Osteoblast (primary cell): ENCODE measurements at regions not wholly inside any gene's neighbourhood (a gene's known extent, or its start where the extent isn't known, plus 50 kb on each side); places are given as distances from the start of the nearest gene placed in this dataset.

Experiments
- DNase-seq: peaks from one replicate; pipeline ENCODE4 v3.0.0; 2011; ENCODE audit warnings: low spot score, mixed read lengths; ENCODE audit not compliant: insufficient read length; ENCODE audit errors: missing footprints
- H2AFZ ChIP-seq: 2 replicates; pipeline ENCODE4 v1.6.0; 2011; ENCODE audit warnings: mild to moderate bottlenecking, low read length
- H3K27ac ChIP-seq: 2 replicates; pipeline ENCODE4 v1.5.1; 2011; ENCODE audit warnings: mild to moderate bottlenecking, low read depth, low read length, moderate library complexity
- H3K27me3 ChIP-seq: 2 replicates; pipeline ENCODE4 v1.6.0; 2012; ENCODE audit warnings: mild to moderate bottlenecking, control low read depth, inconsistent platforms, low read length, moderate library complexity; ENCODE audit not compliant: insufficient read depth
- H3K36me3 ChIP-seq: 2 replicates; pipeline ENCODE4 v1.5.1; 2011; ENCODE audit warnings: mild to moderate bottlenecking, low read length, control low read depth, moderate library complexity; ENCODE audit not compliant: insufficient read depth
- H3K4me1 ChIP-seq: 2 replicates; pipeline ENCODE4 v1.5.1; 2011; ENCODE audit warnings: mild to moderate bottlenecking, low read length, control low read depth, moderate library complexity; ENCODE audit not compliant: insufficient read depth
- H3K4me2 ChIP-seq: 2 replicates; pipeline ENCODE4 v1.6.0; 2011; ENCODE audit warnings: mild to moderate bottlenecking, low read length; ENCODE audit not compliant: insufficient read depth
- H3K4me3 ChIP-seq: fragments of 200-600 bp; sonication (generic); 3 replicates; pipeline ENCODE4 v1.5.1; 2012; ENCODE audit warnings: mild to moderate bottlenecking, low read length, inconsistent platforms; ENCODE audit not compliant: insufficient read depth
- H3K79me2 ChIP-seq: 2 replicates; pipeline ENCODE4 v1.6.0; 2012; ENCODE audit warnings: mild to moderate bottlenecking, low read length, control low read depth, inconsistent platforms; ENCODE audit not compliant: insufficient read depth
- H3K9me3 ChIP-seq: 2 replicates; pipeline ENCODE4 v1.5.1; 2011; ENCODE audit warnings: low read depth, low read length, control low read depth
- H4K20me1 ChIP-seq: 2 replicates; pipeline ENCODE4 v1.6.0; 2012; ENCODE audit warnings: mild to moderate bottlenecking, low read length, control low read depth; ENCODE audit not compliant: insufficient read depth
- TF ChIP-seq, protein P1 (sequence below): IDR thresholded peaks from 2 replicates; pipeline ENCODE4 v1.5.1; 2011; ENCODE audit warnings: mild to moderate bottlenecking, low read depth, low read length, moderate library complexity; ENCODE audit errors: extremely low read depth

GRCh38 chr2:34387536-34387935 lies 788.4 kb upstream of the FAM98A start:
- H3K4me3 ChIP-seq = no peak overlapping the region
- no peaks in the 10 kb centered on the region for H3K4me1 ChIP-seq
- H3K27ac ChIP-seq = no peak overlapping the region
- no peak for DNase-seq
- H3K36me3 ChIP-seq = no peaks in the 10 kb centered on the region
- H3K4me2 ChIP-seq = no peak overlapping the region
- H3K9me3 ChIP-seq = no peaks in the 10 kb centered on the region
- H3K79me2 ChIP-seq = no peaks in the 10 kb centered on the region
- no peak overlapping the region for H2AFZ ChIP-seq
- no peaks in the 10 kb centered on the region for H3K27me3 ChIP-seq
- TF ChIP-seq, protein P1, sequence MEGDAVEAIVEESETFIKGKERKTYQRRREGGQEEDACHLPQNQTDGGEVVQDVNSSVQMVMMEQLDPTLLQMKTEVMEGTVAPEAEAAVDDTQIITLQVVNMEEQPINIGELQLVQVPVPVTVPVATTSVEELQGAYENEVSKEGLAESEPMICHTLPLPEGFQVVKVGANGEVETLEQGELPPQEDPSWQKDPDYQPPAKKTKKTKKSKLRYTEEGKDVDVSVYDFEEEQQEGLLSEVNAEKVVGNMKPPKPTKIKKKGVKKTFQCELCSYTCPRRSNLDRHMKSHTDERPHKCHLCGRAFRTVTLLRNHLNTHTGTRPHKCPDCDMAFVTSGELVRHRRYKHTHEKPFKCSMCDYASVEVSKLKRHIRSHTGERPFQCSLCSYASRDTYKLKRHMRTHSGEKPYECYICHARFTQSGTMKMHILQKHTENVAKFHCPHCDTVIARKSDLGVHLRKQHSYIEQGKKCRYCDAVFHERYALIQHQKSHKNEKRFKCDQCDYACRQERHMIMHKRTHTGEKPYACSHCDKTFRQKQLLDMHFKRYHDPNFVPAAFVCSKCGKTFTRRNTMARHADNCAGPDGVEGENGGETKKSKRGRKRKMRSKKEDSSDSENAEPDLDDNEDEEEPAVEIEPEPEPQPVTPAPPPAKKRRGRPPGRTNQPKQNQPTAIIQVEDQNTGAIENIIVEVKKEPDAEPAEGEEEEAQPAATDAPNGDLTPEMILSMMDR = no peak
- no peaks in the 10 kb centered on the region for H4K20me1 ChIP-seq

DNA sequence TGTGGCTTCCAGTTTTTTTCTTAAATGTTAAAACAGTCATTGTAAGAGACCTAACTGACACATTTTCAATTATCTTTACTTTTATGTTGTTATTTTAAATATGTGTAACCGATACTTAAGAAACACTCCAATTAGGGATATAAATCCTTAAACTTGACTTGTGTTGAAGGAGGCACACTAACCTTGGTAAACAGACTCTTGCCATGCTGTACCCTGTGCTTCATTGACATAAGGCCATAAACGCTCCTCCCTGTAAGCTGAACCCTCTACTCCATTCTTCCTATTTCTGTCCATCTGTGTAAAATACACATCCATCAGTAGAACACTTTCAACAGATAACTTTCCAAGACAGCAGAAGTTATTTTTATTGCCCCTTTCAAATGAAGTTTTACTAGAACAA lies 780.5 kb upstream of the FAM98A start:
- TF ChIP-seq, protein P1 = no peak
- Histone ChIP-seq H2AFZ (no peak overlapping the region), H3K4me1 (no peaks in the 10 kb centered on the region), H3K27ac (no peak overlapping the region), H3K36me3 (no peaks in the 10 kb centered on the region), H3K27me3 (no peaks in the 10 kb centered on the region), H3K9me3 (peaks cover 2% of the 10 kb centered on the region), H3K79me2 (no peaks in the 10 kb centered on the region), H4K20me1 (no peaks in the 10 kb centered on the region), H3K4me3 (no peak overlapping the region), H3K4me2 (no peak overlapping the region)
- no peak for DNase-seq

GRCh38 chr2:34373586-34374233 lies 774.6 kb upstream of the FAM98A start:
- Histone ChIP-seq H3K27me3 (no peaks in the 10 kb centered on the region), H3K79me2 (no peaks in the 10 kb centered on the region), H3K36me3 (no peaks in the 10 kb centered on the region), H2AFZ (no peak overlapping the region), H3K4me1 (no peaks in the 10 kb centered on the region), H3K9me3 (no peaks in the 10 kb centered on the region), H4K20me1 (no peaks in the 10 kb centered on the region), H3K27ac (no peak overlapping the region), H3K4me3 (no peak overlapping the region), H3K4me2 (no peak overlapping the region)
- DNase-seq = no peak
- TF ChIP-seq, protein P1 = no peak

GRCh38 chr2:34372967-34373366 lies 773.9 kb upstream of the FAM98A start:
- Histone ChIP-seq H3K9me3 (no peaks in the 10 kb centered on the region), H2AFZ (no peak overlapping the region), H3K27me3 (no peaks in the 10 kb centered on the region), H3K4me3 (no peak overlapping the region), H3K4me2 (no peak overlapping the region), H3K79me2 (no peaks in the 10 kb centered on the region), H3K36me3 (no peaks in the 10 kb centered on the region), H4K20me1 (no peaks in the 10 kb centered on the region), H3K4me1 (no peaks in the 10 kb centered on the region), H3K27ac (no peak overlapping the region)
- no peak for DNase-seq
- TF ChIP-seq, protein P1 = no peak
